H9 (cell line): ENCODE measurements at regions not wholly inside any gene's neighbourhood (a gene's known extent, or its start where the extent isn't known, plus 50 kb on each side); places are given as distances from the start of the nearest gene placed in this dataset.

Experiments used
- DNase-seq: peaks from one replicate; pipeline ENCODE4 v3.0.0-alpha.2; 2017
- H2AFZ ChIP-seq: one replicate; pipeline ENCODE4 v1.6.1; 2013; ENCODE audit warnings: mild to moderate bottlenecking, low read length, control low read depth, moderate library complexity
- H2AK5ac ChIP-seq: 2 replicates; pipeline ENCODE4 v1.6.1; 2013; ENCODE audit warnings: low read length, control low read depth, mixed read lengths; ENCODE audit not compliant: insufficient read length
- H2BK120ac ChIP-seq: one replicate; pipeline ENCODE4 v1.6.1; 2013; ENCODE audit warnings: low read depth, mild to moderate bottlenecking, low read length, control low read depth, inconsistent platforms; ENCODE audit not compliant: poor library complexity, severe bottlenecking
- H2BK12ac ChIP-seq: 2 replicates; pipeline ENCODE4 v1.6.1; 2013; ENCODE audit warnings: low read length, control low read depth, mixed read lengths, low read depth; ENCODE audit not compliant: insufficient read length
- H2BK15ac ChIP-seq: 2 replicates; pipeline ENCODE4 v1.6.1; 2013; ENCODE audit warnings: low read depth, low read length, control low read depth
- H2BK20ac ChIP-seq: one replicate; pipeline ENCODE4 v1.6.1; 2013; ENCODE audit warnings: low read depth, mild to moderate bottlenecking, low read length, control low read depth, inconsistent platforms; ENCODE audit not compliant: poor library complexity, severe bottlenecking
- H2BK5ac ChIP-seq: 2 replicates; pipeline ENCODE4 v1.6.1; 2013; ENCODE audit warnings: low read length, control low read depth, mixed read lengths; ENCODE audit not compliant: insufficient read length
- H3K14ac ChIP-seq: 2 replicates; pipeline ENCODE4 v1.6.1; 2013; ENCODE audit warnings: low read length, control low read depth; ENCODE audit not compliant: insufficient read depth
- H3K18ac ChIP-seq: 2 replicates; pipeline ENCODE4 v1.6.1; 2013; ENCODE audit warnings: low read depth, mild to moderate bottlenecking, mixed read lengths, low read length, control low read depth; ENCODE audit not compliant: insufficient read length
- H3K23ac ChIP-seq: 2 replicates; pipeline ENCODE4 v1.6.1; 2013; ENCODE audit warnings: low read length, control low read depth, mixed read lengths, low read depth; ENCODE audit not compliant: insufficient read length
- H3K23me2 ChIP-seq: 2 replicates; pipeline ENCODE4 v1.6.1; 2013; ENCODE audit warnings: low read depth, mild to moderate bottlenecking, mixed read lengths, low read length, control low read depth; ENCODE audit not compliant: insufficient read length, poor library complexity, severe bottlenecking
- H3K27ac ChIP-seq: 2 replicates; pipeline ENCODE4 v1.5.1; 2013; ENCODE audit warnings: low read length, control low read depth, mixed read lengths, low read depth; ENCODE audit not compliant: insufficient read length
- H3K27me3 ChIP-seq: 2 replicates; pipeline ENCODE4 v1.6.1; 2013; ENCODE audit warnings: low read length, control low read depth, inconsistent platforms; ENCODE audit not compliant: insufficient read depth
- H3K4ac ChIP-seq: 2 replicates; pipeline ENCODE4 v1.6.1; 2013; ENCODE audit warnings: low read depth, mild to moderate bottlenecking, control low read depth, inconsistent platforms, low read length, moderate library complexity
- H3K4me1 ChIP-seq: 2 replicates; pipeline ENCODE4 v1.6.1; 2013; ENCODE audit warnings: low read length, control low read depth, inconsistent platforms; ENCODE audit not compliant: insufficient read depth
- H3K4me2 ChIP-seq: 2 replicates; pipeline ENCODE4 v1.6.1; 2013; ENCODE audit warnings: low read length, control low read depth, mixed read lengths; ENCODE audit not compliant: insufficient read length, insufficient read depth
- H3K56ac ChIP-seq: 2 replicates; pipeline ENCODE4 v1.6.1; 2013; ENCODE audit warnings: low read depth, mild to moderate bottlenecking, mixed read lengths, low read length, control low read depth; ENCODE audit not compliant: insufficient read length
- H3K79me1 ChIP-seq: 2 replicates; pipeline ENCODE4 v1.6.1; 2013; ENCODE audit warnings: low read depth, mild to moderate bottlenecking, moderate library complexity, low read length, control low read depth, inconsistent platforms; ENCODE audit not compliant: insufficient read depth, poor library complexity, severe bottlenecking
- H3K79me2 ChIP-seq: 2 replicates; pipeline ENCODE4 v1.6.1; 2013; ENCODE audit warnings: low read length, control low read depth, inconsistent platforms; ENCODE audit not compliant: insufficient read depth
- H3K9ac ChIP-seq: 2 replicates; pipeline ENCODE4 v1.6.1; 2013; ENCODE audit warnings: low read length, control low read depth, mixed read lengths; ENCODE audit not compliant: insufficient read length; ENCODE audit errors: extremely low read depth
- H3K9me3 ChIP-seq: one replicate; pipeline ENCODE4 v1.6.1; 2013; ENCODE audit warnings: low read depth, low read length, inconsistent platforms; ENCODE audit not compliant: control insufficient read depth
- H3T11ph ChIP-seq: one replicate; pipeline ENCODE4 v1.6.1; 2013; ENCODE audit warnings: mild to moderate bottlenecking, low read length, control low read depth, inconsistent platforms
- H4K20me1 ChIP-seq: one replicate; pipeline ENCODE4 v1.6.1; 2013; ENCODE audit not compliant: control insufficient read depth, insufficient read length, insufficient read depth
- H4K5ac ChIP-seq: 2 replicates; pipeline ENCODE4 v1.6.1; 2013; ENCODE audit warnings: low read depth, mild to moderate bottlenecking, mixed read lengths, low read length, control low read depth; ENCODE audit not compliant: insufficient read length
- H4K8ac ChIP-seq: replicated peaks from 2 replicates; pipeline ENCODE4 v1.6.1; 2013; ENCODE audit warnings: low read length, control low read depth, mixed read lengths, low read depth; ENCODE audit not compliant: insufficient read length
- H4K91ac ChIP-seq: 2 replicates; pipeline ENCODE4 v1.6.1; 2013; ENCODE audit warnings: low read depth, mild to moderate bottlenecking, moderate library complexity, mixed read lengths, low read length, control low read depth; ENCODE audit not compliant: insufficient read length
- H3K27ac Mint-ChIP-seq, 3 experiments: 2 replicates in 2 of 3; 3 replicates in 1 of 3; pipeline ENCODE4 v1.8.0; 2020 to 2021; ENCODE audit warnings: mixed read lengths in 3 of 3, mild to moderate bottlenecking in 1 of 3, moderate library complexity in 1 of 3
- H3K27me3 Mint-ChIP-seq: 2 replicates; pipeline ENCODE4 v1.8.0; 2021; ENCODE audit warnings: low read depth, mild to moderate bottlenecking, moderate library complexity, mixed read lengths
- H3K36me3 Mint-ChIP-seq, 3 experiments: 2 replicates in 2 of 3; 3 replicates in 1 of 3; pipeline ENCODE4 v1.8.0; 2020 to 2021; ENCODE audit warnings: low read depth in 3 of 3, mixed read lengths in 3 of 3; ENCODE audit not compliant: insufficient read depth in 1 of 3
- H3K4me1 Mint-ChIP-seq, 2 experiments: 2 replicates each; pipeline ENCODE4 v1.8.0; 2020; ENCODE audit warnings: mixed read lengths in 2 of 2
- H3K4me3 Mint-ChIP-seq, 2 experiments: 2 replicates in 1 of 2; 3 replicates in 1 of 2; pipeline ENCODE4 v1.8.0; 2020 to 2021; ENCODE audit warnings: mild to moderate bottlenecking in 2 of 2, mixed read lengths in 2 of 2, moderate library complexity in 1 of 2
- H3K9me3 Mint-ChIP-seq, 2 experiments: 2 replicates in 1 of 2; 3 replicates in 1 of 2; pipeline ENCODE4 v1.8.0; 2020; ENCODE audit warnings: mild to moderate bottlenecking in 2 of 2, mixed read lengths in 2 of 2, moderate library complexity in 1 of 2
- WGBS: extraction: QIAGEN DNeasy Blood & Tissue Kit; methylation state at CpG from one replicate; pipeline ENCODE4 v1.1.7; 2013; ENCODE audit warnings: missing lambda C conversion rate, low lambda C conversion rate, mixed read lengths; ENCODE audit not compliant: insufficient read length; ENCODE audit errors: extremely low coverage; 5-methylcytosine and 5-hydroxymethylcytosine counted together
- TF ChIP-seq, protein P1 (sequence below): fragments of 200-600 bp; sonication (generic); conservative IDR thresholded peaks from 3 replicates; pipeline ENCODE4 v1.8.0; 2021; ENCODE audit warnings: antibody characterized with exemption, mild to moderate bottlenecking

DNA sequence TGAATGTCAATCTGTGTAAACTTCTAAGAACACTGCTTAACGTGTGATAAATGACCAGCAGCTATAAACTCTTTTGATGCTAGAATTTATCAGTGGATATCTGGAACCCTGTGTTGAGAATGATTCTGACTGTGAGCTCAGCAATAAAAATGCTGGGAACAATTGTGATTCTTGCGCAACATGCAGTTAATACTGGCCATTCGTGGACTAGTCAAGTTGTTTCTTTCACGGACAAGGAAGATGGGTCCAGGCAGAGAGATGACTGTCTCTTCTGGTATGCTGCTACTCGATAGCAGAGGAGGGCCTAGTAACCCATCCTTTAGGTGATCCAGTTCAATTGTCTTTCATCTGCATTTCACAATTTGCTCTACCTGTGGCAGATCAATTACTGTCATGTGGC is 394.8 kb upstream of the IGFBP3 start:
- H3K9ac ChIP-seq, result no peak overlapping the region
- no peak for DNase-seq
- H3K23ac ChIP-seq, result no peak overlapping the region
- Mint-ChIP-seq H3K9me3 (no peaks in the 10 kb centered on the region), H3K36me3 (no peaks in the 10 kb centered on the region), H3K27me3 (no peaks in the 10 kb centered on the region; the same call in none of the 2 replicates), H3K27ac (no peak overlapping the region), H3K4me1 (peaks cover 2 to 3% of the 10 kb centered on the region in 2 experiments; a peak in 3 of 4 replicates), H3K4me3 (no peak overlapping the region)
- no peak overlapping the region for H2BK12ac ChIP-seq
- no peak overlapping the region for H3K27ac ChIP-seq
- no peak overlapping the region for H3K14ac ChIP-seq
- H2AFZ ChIP-seq, result no peak overlapping the region
- H4K91ac ChIP-seq, result no peak overlapping the region
- H2BK15ac ChIP-seq, result no peak overlapping the region
- H3K79me2 ChIP-seq, result no peaks in the 10 kb centered on the region
- no peak overlapping the region for H2BK5ac ChIP-seq
- H2BK120ac ChIP-seq, result no peak overlapping the region
- H3K4me2 ChIP-seq, result no peak overlapping the region
- H3K27me3 ChIP-seq, result no peaks in the 10 kb centered on the region
- H2BK20ac ChIP-seq, result no peak overlapping the region
- H4K8ac ChIP-seq, result no peak overlapping the region
- no peak overlapping the region for H3K18ac ChIP-seq
- no peaks in the 10 kb centered on the region for H3K4me1 ChIP-seq
- H3K79me1 ChIP-seq, result no peaks in the 10 kb centered on the region
- no peaks in the 10 kb centered on the region for H4K20me1 ChIP-seq
- no peaks in the 10 kb centered on the region for H3K9me3 ChIP-seq
- no peak overlapping the region for H2AK5ac ChIP-seq
- no peak overlapping the region for H4K5ac ChIP-seq
- TF ChIP-seq, protein P1, sequence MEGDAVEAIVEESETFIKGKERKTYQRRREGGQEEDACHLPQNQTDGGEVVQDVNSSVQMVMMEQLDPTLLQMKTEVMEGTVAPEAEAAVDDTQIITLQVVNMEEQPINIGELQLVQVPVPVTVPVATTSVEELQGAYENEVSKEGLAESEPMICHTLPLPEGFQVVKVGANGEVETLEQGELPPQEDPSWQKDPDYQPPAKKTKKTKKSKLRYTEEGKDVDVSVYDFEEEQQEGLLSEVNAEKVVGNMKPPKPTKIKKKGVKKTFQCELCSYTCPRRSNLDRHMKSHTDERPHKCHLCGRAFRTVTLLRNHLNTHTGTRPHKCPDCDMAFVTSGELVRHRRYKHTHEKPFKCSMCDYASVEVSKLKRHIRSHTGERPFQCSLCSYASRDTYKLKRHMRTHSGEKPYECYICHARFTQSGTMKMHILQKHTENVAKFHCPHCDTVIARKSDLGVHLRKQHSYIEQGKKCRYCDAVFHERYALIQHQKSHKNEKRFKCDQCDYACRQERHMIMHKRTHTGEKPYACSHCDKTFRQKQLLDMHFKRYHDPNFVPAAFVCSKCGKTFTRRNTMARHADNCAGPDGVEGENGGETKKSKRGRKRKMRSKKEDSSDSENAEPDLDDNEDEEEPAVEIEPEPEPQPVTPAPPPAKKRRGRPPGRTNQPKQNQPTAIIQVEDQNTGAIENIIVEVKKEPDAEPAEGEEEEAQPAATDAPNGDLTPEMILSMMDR, result no peak
- H3T11ph ChIP-seq, result no peak overlapping the region
- WGBS, result no CpG with 5 or more reads among the region's 5 CpGs
- H3K23me2 ChIP-seq, result no peaks in the 10 kb centered on the region
- no peak overlapping the region for H3K56ac ChIP-seq
- H3K4ac ChIP-seq, result no peak overlapping the region
